ENCODE measurements at regions not wholly inside any gene's neighbourhood (a gene's known extent, or its start where the extent isn't known, plus 50 kb on each side); places are given as distances from the start of the nearest gene placed in this dataset.

- Histone ChIP-seq H3K27ac (ENCODE audit: low read length, poor library complexity, severe bottlenecking) (no peak overlapping the region), H2BK15ac (ENCODE audit: low read depth, poor library complexity, severe bottlenecking) (no peak overlapping the region), H2AFZ (ENCODE audit: low read depth, low read length) (no peak overlapping the region), H2BK120ac (ENCODE audit: low read depth, low read length) (no peak overlapping the region), H3K4me3 (ENCODE audit: insufficient read depth in 1 of 2, low read depth in 1 of 2, low read length in 2 of 2) (no peak overlapping the region), H4K91ac (ENCODE audit: low read length) (no peak overlapping the region), H3K27me3 (ENCODE audit: control insufficient read depth in 1 of 2, insufficient read depth in 1 of 2, low read length in 2 of 2) (no peaks in the 10 kb centered on the region), H3K4me1 (ENCODE audit: control insufficient read depth, insufficient read depth, low read depth, low read length) (no peaks in the 10 kb centered on the region), H2BK5ac (ENCODE audit: low read depth, low read length, poor library complexity, severe bottlenecking) (no peak overlapping the region), H2AK5ac (ENCODE audit: low read length, severe bottlenecking) (no peak overlapping the region), H3K36me3 (ENCODE audit: control insufficient read depth in 1 of 2, insufficient read depth in 2 of 2, low read depth in 1 of 2, low read length in 2 of 2) (no peaks in the 10 kb centered on the region), H3K14ac (ENCODE audit: low read length in 2 of 2) (no peak overlapping the region), H3K79me1 (replicated peaks; ENCODE audit: low read length, poor library complexity, severe bottlenecking) (no peaks in the 10 kb centered on the region), H3K18ac (ENCODE audit: low read depth in 1 of 2, low read length in 2 of 2) (no peak overlapping the region), H2BK12ac (ENCODE audit: low read length in 2 of 2) (no peak overlapping the region), H3K9me3 (ENCODE audit: control insufficient read depth, low read length) (no peaks in the 10 kb centered on the region), H3K4me2 (ENCODE audit: low read length, poor library complexity, severe bottlenecking) (no peak overlapping the region), H3K4ac (ENCODE audit: low read depth in 1 of 2, low read length in 2 of 2) (no peak overlapping the region), H3K9ac (ENCODE audit: low read length) (no peak overlapping the region), H4K8ac (ENCODE audit: low read length) (no peak overlapping the region), H3K23ac (ENCODE audit: low read length in 2 of 2) (no peak overlapping the region)
- 63% methylated on average over 1 of the region's 1 CpG for WGBS
- DNase-seq = no peak
Observed at GRCh38 chr7:19999681-20000080, 217.5 kb downstream of the MACC1 start.

GRCh38 chr7:19991936-19992335 is 218.5 kb upstream of the TMEM196 start:
- no peak overlapping the region for H2BK15ac ChIP-seq (ENCODE audit: low read depth, poor library complexity, severe bottlenecking)
- 85% methylated on average over 2 of the region's 2 CpGs for WGBS

GRCh38 chr7:19989906-19990305 is 216.5 kb upstream of the TMEM196 start:
- Histone ChIP-seq H3K4me1 (ENCODE audit: control insufficient read depth, insufficient read depth, low read depth, low read length) (no peaks in the 10 kb centered on the region), H2BK15ac (ENCODE audit: low read depth, poor library complexity, severe bottlenecking) (no peak overlapping the region)
- DNase-seq = peak; percentile 6

More at GRCh38 chr7:19991936-19992335, 218.5 kb upstream of the TMEM196 start:
- Histone ChIP-seq H2BK12ac (ENCODE audit: low read length in 2 of 2) (no peak overlapping the region), H4K8ac (ENCODE audit: low read length) (no peak overlapping the region), H3K18ac (ENCODE audit: low read depth in 1 of 2, low read length in 2 of 2) (no peak overlapping the region), H2BK120ac (ENCODE audit: low read depth, low read length) (no peak overlapping the region), H3K4me2 (ENCODE audit: low read length, poor library complexity, severe bottlenecking) (no peak overlapping the region), H3K79me1 (replicated peaks; ENCODE audit: low read length, poor library complexity, severe bottlenecking) (no peaks in the 10 kb centered on the region), H3K36me3 (ENCODE audit: control insufficient read depth in 1 of 2, insufficient read depth in 2 of 2, low read depth in 1 of 2, low read length in 2 of 2) (no peaks in the 10 kb centered on the region), H3K4ac (ENCODE audit: low read depth in 1 of 2, low read length in 2 of 2) (no peak overlapping the region), H2AK5ac (ENCODE audit: low read length, severe bottlenecking) (no peak overlapping the region), H2BK5ac (ENCODE audit: low read depth, low read length, poor library complexity, severe bottlenecking) (no peak overlapping the region), H3K27me3 (ENCODE audit: control insufficient read depth in 1 of 2, insufficient read depth in 1 of 2, low read length in 2 of 2) (no peaks in the 10 kb centered on the region), H3K9me3 (ENCODE audit: control insufficient read depth, low read length) (peaks cover 8% of the 10 kb centered on the region), H4K91ac (ENCODE audit: low read length) (no peak overlapping the region), H2AFZ (ENCODE audit: low read depth, low read length) (no peak overlapping the region), H3K23ac (ENCODE audit: low read length in 2 of 2) (no peak overlapping the region), H3K4me1 (ENCODE audit: control insufficient read depth, insufficient read depth, low read depth, low read length) (no peaks in the 10 kb centered on the region), H3K4me3 (ENCODE audit: insufficient read depth in 1 of 2, low read depth in 1 of 2, low read length in 2 of 2) (no peak overlapping the region), H3K9ac (ENCODE audit: low read length) (no peak overlapping the region), H3K27ac (ENCODE audit: low read length, poor library complexity, severe bottlenecking) (no peak overlapping the region), H3K14ac (ENCODE audit: low read length in 2 of 2) (no peak overlapping the region)
- no peak for DNase-seq

GRCh38 chr7:19988860-19989259 is 215.4 kb upstream of the TMEM196 start:
- no peak overlapping the region for H3K27ac ChIP-seq (ENCODE audit: low read length, poor library complexity, severe bottlenecking)
- no peak overlapping the region for H4K8ac ChIP-seq (ENCODE audit: low read length)
- no peak overlapping the region for H3K4ac ChIP-seq (ENCODE audit: low read depth in 1 of 2, low read length in 2 of 2)
- no peak overlapping the region for H3K23ac ChIP-seq (ENCODE audit: low read length in 2 of 2)
- H3K4me1 ChIP-seq (ENCODE audit: control insufficient read depth, insufficient read depth, low read depth, low read length) = no peaks in the 10 kb centered on the region
- H3K4me3 ChIP-seq (ENCODE audit: insufficient read depth in 1 of 2, low read depth in 1 of 2, low read length in 2 of 2) = no peak overlapping the region
- H3K9me3 ChIP-seq (ENCODE audit: control insufficient read depth, low read length) = peaks cover 8% of the 10 kb centered on the region
- H4K91ac ChIP-seq (ENCODE audit: low read length) = no peak overlapping the region
- no peak overlapping the region for H2AK5ac ChIP-seq (ENCODE audit: low read length, severe bottlenecking)
- H3K27me3 ChIP-seq (ENCODE audit: control insufficient read depth in 1 of 2, insufficient read depth in 1 of 2, low read length in 2 of 2) = no peaks in the 10 kb centered on the region
- H2BK5ac ChIP-seq (ENCODE audit: low read depth, low read length, poor library complexity, severe bottlenecking) = no peak overlapping the region
- H3K79me1 ChIP-seq (replicated peaks; ENCODE audit: low read length, poor library complexity, severe bottlenecking) = no peaks in the 10 kb centered on the region
- no peak overlapping the region for H2BK15ac ChIP-seq (ENCODE audit: low read depth, poor library complexity, severe bottlenecking)
- no peak overlapping the region for H2BK12ac ChIP-seq (ENCODE audit: low read length in 2 of 2)
- H3K14ac ChIP-seq (ENCODE audit: low read length in 2 of 2) = no peak overlapping the region
- H2BK120ac ChIP-seq (ENCODE audit: low read depth, low read length) = no peak overlapping the region
- no peak overlapping the region for H2AFZ ChIP-seq (ENCODE audit: low read depth, low read length)
- 100% methylated on average over 1 of the region's 2 CpGs for WGBS
- H3K18ac ChIP-seq (ENCODE audit: low read depth in 1 of 2, low read length in 2 of 2) = no peak overlapping the region
- DNase-seq = no peak
- no peak overlapping the region for H3K4me2 ChIP-seq (ENCODE audit: low read length, poor library complexity, severe bottlenecking)
- H3K9ac ChIP-seq (ENCODE audit: low read length) = no peak overlapping the region
- H3K36me3 ChIP-seq (ENCODE audit: control insufficient read depth in 1 of 2, insufficient read depth in 2 of 2, low read depth in 1 of 2, low read length in 2 of 2) = no peaks in the 10 kb centered on the region

More at GRCh38 chr7:19989906-19990305, 216.5 kb upstream of the TMEM196 start:
- Histone ChIP-seq H4K91ac (ENCODE audit: low read length) (no peak overlapping the region), H3K79me1 (replicated peaks; ENCODE audit: low read length, poor library complexity, severe bottlenecking) (no peaks in the 10 kb centered on the region), H3K18ac (ENCODE audit: low read depth in 1 of 2, low read length in 2 of 2) (no peak overlapping the region), H3K4me2 (ENCODE audit: low read length, poor library complexity, severe bottlenecking) (no peak overlapping the region), H3K4me3 (ENCODE audit: insufficient read depth in 1 of 2, low read depth in 1 of 2, low read length in 2 of 2) (no peak overlapping the region), H3K9ac (ENCODE audit: low read length) (no peak overlapping the region), H3K14ac (ENCODE audit: low read length in 2 of 2) (no peak overlapping the region), H2AFZ (ENCODE audit: low read depth, low read length) (no peak overlapping the region), H2AK5ac (ENCODE audit: low read length, severe bottlenecking) (no peak overlapping the region), H3K23ac (ENCODE audit: low read length in 2 of 2) (no peak overlapping the region), H3K27ac (ENCODE audit: low read length, poor library complexity, severe bottlenecking) (no peak overlapping the region), H2BK5ac (ENCODE audit: low read depth, low read length, poor library complexity, severe bottlenecking) (no peak overlapping the region), H3K27me3 (ENCODE audit: control insufficient read depth in 1 of 2, insufficient read depth in 1 of 2, low read length in 2 of 2) (no peaks in the 10 kb centered on the region), H3K36me3 (ENCODE audit: control insufficient read depth in 1 of 2, insufficient read depth in 2 of 2, low read depth in 1 of 2, low read length in 2 of 2) (no peaks in the 10 kb centered on the region), H4K8ac (ENCODE audit: low read length) (no peak overlapping the region), H2BK120ac (ENCODE audit: low read depth, low read length) (no peak overlapping the region), H2BK12ac (ENCODE audit: low read length in 2 of 2) (no peak overlapping the region), H3K4ac (ENCODE audit: low read depth in 1 of 2, low read length in 2 of 2) (no peak overlapping the region), H3K9me3 (ENCODE audit: control insufficient read depth, low read length) (peaks cover 8% of the 10 kb centered on the region)
- WGBS = no CpG with 5 or more reads among the region's 2 CpGs

All from mesenchymal stem cell (in vitro differentiated cells and primary cell).